HepG2 (cell line): ENCODE measurements at regions not wholly inside any gene's neighbourhood (a gene's known extent, or its start where the extent isn't known, plus 50 kb on each side); places are given as distances from the start of the nearest gene placed in this dataset.

Source experiments
- ATAC-seq: fragments of 200-7000 bp; cut with Tn5 transposase; 3 replicates; pipeline ENCODE4 v1.9.1; 2020; ENCODE audit warnings: mild to moderate bottlenecking, moderate library complexity
- BruUV-seq: library from RNA; stranded (reverse); fragments of 400-500 nt; replicated peaks from 2 replicates; lab custom pipeline; 2021; lab: Mats Ljungman, UMichigan
- CTCF ChIA-PET: fragments of 300-600 bp; formaldehyde crosslinking; extraction: SDS; loops from one replicate; lab custom pipeline; 2021; ENCODE audit warnings: low total read pairs, inconsistent platforms, low intra/inter-chr PET ratio; lab: Yijun Ruan, JAX
- POLR2A ChIA-PET: fragments of 350-600 bp; sonication (Branson Sonifier 250); formaldehyde crosslinking; loops from one replicate; lab custom pipeline; 2020; ENCODE audit warnings: antibody characterized with exemption, inconsistent platforms; lab: Yijun Ruan, JAX
- DNase-seq: peaks from one replicate; pipeline ENCODE4 v3.0.0-alpha.2; 2015; ENCODE audit warnings: low spot score
- FAIRE-seq: peaks from 3 replicates; lab custom pipeline; 2011; peaks lifted over from hg19 to GRCh38; lab: Jason Lieb, UNC
- H2AFZ ChIP-seq: one replicate; pipeline ENCODE4 v1.6.1; 2011; ENCODE audit warnings: low read length, inconsistent platforms
- H3K27ac ChIP-seq: fragments of 300-600 bp; 3 replicates; pipeline ENCODE4 v1.8.0; 2011; ENCODE audit warnings: mixed run types, mild to moderate bottlenecking, mixed read lengths, low read length, inconsistent platforms; ENCODE audit not compliant: insufficient read depth; ENCODE audit errors: extremely low read length
- H3K27me3 ChIP-seq, 2 experiments: fragments of 200-600 bp in 1 of 2; 2 replicates in 1 of 2; 3 replicates in 1 of 2; pipeline versions ENCODE4 v1.6.0 to v1.8.0; 2011; ENCODE audit warnings: low read length in 2 of 2, mild to moderate bottlenecking in 2 of 2, moderate library complexity in 2 of 2, inconsistent platforms in 1 of 2; ENCODE audit not compliant: insufficient read depth in 2 of 2, control insufficient read depth in 1 of 2
- H3K36me3 ChIP-seq, 2 experiments: fragments of 200-600 bp in 1 of 2; replicated peaks in 1 of 2; 2 replicates in 1 of 2; 3 replicates in 1 of 2; pipeline versions ENCODE4 v1.5.1 to v1.8.0; 2011; ENCODE audit warnings: low read length in 2 of 2, inconsistent platforms in 1 of 2; ENCODE audit not compliant: insufficient read depth in 2 of 2, control insufficient read depth in 1 of 2
- H3K4me1 ChIP-seq: 2 replicates; pipeline ENCODE4 v1.5.1; 2012; ENCODE audit warnings: low read length, inconsistent platforms; ENCODE audit not compliant: insufficient read depth
- H3K4me2 ChIP-seq: 2 replicates; pipeline ENCODE4 v1.6.0; 2011; ENCODE audit warnings: low read depth, low read length, inconsistent platforms
- H3K4me3 ChIP-seq, 3 experiments: fragments of 200-600 bp in 1 of 3; sonication (generic), shearing (Covaris generic) in 1 of 3; replicated peaks in 1 of 3; 2 replicates each; pipeline ENCODE4 v1.5.1; 2011 to 2016; ENCODE audit warnings: low read length in 3 of 3, inconsistent platforms in 2 of 3, low read depth in 2 of 3, mild to moderate bottlenecking in 2 of 3, control low read depth in 1 of 3, mixed read lengths in 1 of 3; ENCODE audit not compliant: insufficient read depth in 1 of 3
- H3K79me2 ChIP-seq: one replicate; pipeline ENCODE4 v1.6.1; 2011; ENCODE audit warnings: low read length, inconsistent platforms; ENCODE audit not compliant: insufficient read depth
- H3K9ac ChIP-seq: 2 replicates; pipeline ENCODE4 v1.6.0; 2011; ENCODE audit warnings: mild to moderate bottlenecking, low read depth, low read length, inconsistent platforms; ENCODE audit not compliant: insufficient read depth
- H3K9me3 ChIP-seq: 2 replicates; pipeline ENCODE4 v1.5.1; 2012; ENCODE audit warnings: mild to moderate bottlenecking, low read length
- H4K20me1 ChIP-seq: 2 replicates; pipeline ENCODE4 v1.6.0; 2011; ENCODE audit warnings: inconsistent platforms, mild to moderate bottlenecking, low read length, moderate library complexity; ENCODE audit not compliant: insufficient read depth
- EHMT2 ChIP-seq: fragments of 200-600 bp; sonication (generic); IDR thresholded peaks from 2 replicates; pipeline ENCODE4 v1.7.0; 2017; ENCODE audit warnings: antibody characterized with exemption, low read depth, low read length, borderline replicate concordance
- FOXC1 ChIP-seq: sonication (generic); formaldehyde crosslinking; IDR thresholded peaks from 2 replicates; pipeline ENCODE4 v1.8.0; 2022; ENCODE audit warnings: mild to moderate bottlenecking, missing genetic modification reagents, borderline replicate concordance
- ISL2 ChIP-seq: sonication (generic); formaldehyde crosslinking; IDR thresholded peaks from 2 replicates; pipeline ENCODE4 v1.5.0; 2020; ENCODE audit warnings: missing genetic modification reagents
- USF2 ChIP-seq, 2 experiments: sonication (generic) in 1 of 2; formaldehyde crosslinking in 1 of 2; IDR thresholded peaks; 2 replicates each; pipeline versions ENCODE4 v1.5.1 to v1.6.1; 2011 to 2020; ENCODE audit warnings: borderline replicate concordance in 1 of 2, low read depth in 1 of 2, low read length in 1 of 2, mild to moderate bottlenecking in 1 of 2, missing genetic modification reagents in 1 of 2, moderate library complexity in 1 of 2
- ZNF317 ChIP-seq: sonication (generic); formaldehyde crosslinking; IDR thresholded peaks from 2 replicates; pipeline ENCODE4 v1.5.0; 2020; ENCODE audit warnings: mild to moderate bottlenecking, missing genetic modification reagents
- WGBS: methylation state at CpG from one replicate; pipeline ENCODE4 v1.1.6; 2017; ENCODE audit warnings: low lambda C conversion rate; 5-methylcytosine and 5-hydroxymethylcytosine counted together
- in situ Hi-C: cut with HindIII; loops from 2 replicates; pipeline ENCODE4 v1.10.0; 2017; ENCODE audit warnings: low pct_unique_long_range_greater_than_20kb; ENCODE audit not compliant: extremely low pct_ligation_motif_present
- intact Hi-C: fragments of 100-400 bp; cut with micrococcal nuclease; formaldehyde crosslinking; loops from one replicate; pipeline ENCODE4 v1.10.0; 2022; ENCODE audit not compliant: unreplicated experiment
- TF ChIP-seq, protein P1 (sequence below): IDR thresholded peaks from 2 replicates; pipeline ENCODE4 v1.6.1; 2016; ENCODE audit warnings: missing compliant biosample characterization, missing genetic modification reagents, borderline replicate concordance

GRCh38 chr20:59499863-59500262, 104.5 kb upstream of the PHACTR3 start:
- Histone ChIP-seq H2AFZ (no peak overlapping the region), H3K4me1 (no peaks in the 10 kb centered on the region), H3K9me3 (no peaks in the 10 kb centered on the region), H3K27me3 (peaks cover 1 to 3% of the 10 kb centered on the region in 2 experiments; a peak in 2 of 5 replicates), H3K9ac (no peak overlapping the region), H3K4me2 (no peak overlapping the region), H3K36me3 (no peaks in the 10 kb centered on the region), H3K4me3 (no peak overlapping the region), H3K27ac (no peak overlapping the region), H3K79me2 (no peaks in the 10 kb centered on the region), H4K20me1 (no peaks in the 10 kb centered on the region; the same call in 1 of the 2 replicates)
- intact Hi-C loops = loop anchor here (5.0 kb wide), 1 partner anchor 278 kb away; no protein-coding TSS in a partner anchor
- no TSS peak for BruUV-seq
- POLR2A ChIA-PET = no interaction called here
- ATAC-seq (no peak), DNase-seq (no peak), FAIRE-seq (no peak)
- TF ChIP-seq FOXC1 (no peak), ISL2 (CRISPR knock-in tag) (no peak), ZNF317 (CRISPR knock-in tag) (peak; percentile 82)
- TF ChIP-seq, protein P1, sequence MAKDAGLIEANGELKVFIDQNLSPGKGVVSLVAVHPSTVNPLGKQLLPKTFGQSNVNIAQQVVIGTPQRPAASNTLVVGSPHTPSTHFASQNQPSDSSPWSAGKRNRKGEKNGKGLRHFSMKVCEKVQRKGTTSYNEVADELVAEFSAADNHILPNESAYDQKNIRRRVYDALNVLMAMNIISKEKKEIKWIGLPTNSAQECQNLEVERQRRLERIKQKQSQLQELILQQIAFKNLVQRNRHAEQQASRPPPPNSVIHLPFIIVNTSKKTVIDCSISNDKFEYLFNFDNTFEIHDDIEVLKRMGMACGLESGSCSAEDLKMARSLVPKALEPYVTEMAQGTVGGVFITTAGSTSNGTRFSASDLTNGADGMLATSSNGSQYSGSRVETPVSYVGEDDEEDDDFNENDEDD = no peak
- CTCF ChIA-PET = no interaction called here
- in situ Hi-C loops = loop anchor here (5.0 kb wide), 1 partner anchor 633 kb away; no protein-coding TSS in a partner anchor

DNA sequence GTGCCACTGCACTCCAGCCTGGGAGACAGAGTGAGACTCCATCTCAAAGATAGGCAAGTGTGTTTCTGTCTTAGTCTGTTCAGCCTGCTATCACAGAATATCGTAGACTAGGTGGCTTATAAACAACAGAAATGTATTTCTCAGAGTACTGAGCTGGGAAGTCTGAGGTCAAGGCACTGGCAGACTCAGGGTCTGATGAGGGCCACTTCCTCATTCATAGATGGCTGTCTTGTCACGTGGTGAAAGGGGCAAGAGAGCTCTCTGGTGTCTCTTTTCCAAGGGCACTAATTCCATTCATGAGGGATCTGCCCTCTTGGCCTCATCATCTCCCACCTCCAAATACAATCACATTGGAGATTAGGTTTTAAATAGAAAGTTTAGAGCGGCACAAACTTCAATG, 95.6 kb upstream of the PHACTR3 start:
- ATAC-seq (no peak), FAIRE-seq (no peak), DNase-seq (no peak)
- H3K79me2 ChIP-seq = no peaks in the 10 kb centered on the region
- no peaks in the 10 kb centered on the region for H4K20me1 ChIP-seq
- POLR2A ChIA-PET = no interaction called here
- no peak overlapping the region for H3K4me3 ChIP-seq
- H3K27ac ChIP-seq = no peak overlapping the region
- BruUV-seq = no TSS peak
- in situ Hi-C loops = no loop called here
- H2AFZ ChIP-seq = no peak overlapping the region
- CTCF ChIA-PET = no interaction called here
- no peaks in the 10 kb centered on the region for H3K9me3 ChIP-seq
- no peaks in the 10 kb centered on the region for H3K4me1 ChIP-seq
- H3K9ac ChIP-seq = no peak overlapping the region
- no peak overlapping the region for H3K4me2 ChIP-seq
- H3K27me3 ChIP-seq = no peaks in the 10 kb centered on the region; a peak in 1 of 5 replicates
- intact Hi-C loops = no loop called here
- no peaks in the 10 kb centered on the region for H3K36me3 ChIP-seq
- 17% methylated on average over 3 of the region's 3 CpGs for WGBS
- TF ChIP-seq EHMT2 (no peak), USF2 (IDR thresholded peaks at IDR 0.05; ENCODE audit: low read depth, low read length) (0 out of 2 replicates have a peak, but pooled peaks have one; percentile 17), USF2 (CRISPR knock-in tag; IDR thresholded peaks at IDR 0.05; ENCODE audit: borderline replicate concordance) (no peak)
